A673 (cell line): ENCODE measurements at regions not wholly inside any gene's neighbourhood (a gene's known extent, or its start where the extent isn't known, plus 50 kb on each side); places are given as distances from the start of the nearest gene placed in this dataset.
"Not testable (repeated sequence)": the region's sequence is repeated elsewhere in the genome, so short reads cannot be mapped to it uniquely, and the experiment has no call there.

ENCODE experiments used
- BruUV-seq: library from RNA; stranded (reverse); fragments of 400-500 nt; replicated peaks from 2 replicates; lab custom pipeline; 2021; lab: Mats Ljungman, UMichigan
- CTCF ChIA-PET: fragments of 300-600 bp; sonication (Branson Sonifier 250); formaldehyde crosslinking; loops from one replicate; lab custom pipeline; 2022; ENCODE audit warnings: antibody characterized with exemption; lab: Charles Lee
- POLR2A ChIA-PET: fragments of 300-600 bp; sonication (Branson Sonifier 250); formaldehyde crosslinking; loops from one replicate; lab custom pipeline; 2022; ENCODE audit warnings: antibody characterized with exemption; ENCODE audit not compliant: low non-redundant PET; lab: Charles Lee
- DNase-seq: peaks from one replicate; pipeline ENCODE4 v3.0.0-alpha.2; 2015; ENCODE audit warnings: low spot score
- H3K27ac ChIP-seq: fragments of 200-600 bp; sonication (generic); 2 replicates; pipeline ENCODE4 v1.5.1; 2016; ENCODE audit warnings: mixed run types, low read depth, mild to moderate bottlenecking, mixed read lengths, antibody characterized with exemption, low read length; ENCODE audit not compliant: poor library complexity, severe bottlenecking
- H3K27me3 ChIP-seq: fragments of 200-600 bp; sonication (generic); replicated peaks from 2 replicates; pipeline ENCODE4 v1.6.1; 2017; ENCODE audit warnings: mixed run types, low read depth, mild to moderate bottlenecking, mixed read lengths, antibody characterized with exemption, low read length; ENCODE audit not compliant: insufficient read depth, poor library complexity
- H3K36me3 ChIP-seq: fragments of 200-600 bp; sonication (generic); 2 replicates; pipeline ENCODE4 v1.6.1; 2016; ENCODE audit warnings: mixed run types, mild to moderate bottlenecking, mixed read lengths, antibody characterized with exemption, low read length; ENCODE audit not compliant: insufficient read depth, poor library complexity, severe bottlenecking
- H3K4me1 ChIP-seq: fragments of 200-600 bp; sonication (generic); 2 replicates; pipeline ENCODE4 v1.6.1; 2017; ENCODE audit warnings: mixed run types, mild to moderate bottlenecking, mixed read lengths, antibody characterized with exemption, low read length; ENCODE audit not compliant: insufficient read depth, poor library complexity, severe bottlenecking
- H3K4me3 ChIP-seq: fragments of 200-600 bp; sonication (generic); 2 replicates; pipeline ENCODE4 v1.5.1; 2016; ENCODE audit warnings: low read depth, mixed run types, mild to moderate bottlenecking, mixed read lengths, low read length; ENCODE audit not compliant: poor library complexity, severe bottlenecking
- H3K9me3 ChIP-seq: fragments of 200-600 bp; sonication (generic); 2 replicates; pipeline ENCODE4 v1.6.1; 2016; ENCODE audit warnings: mixed run types, low read depth, mild to moderate bottlenecking, mixed read lengths, antibody characterized with exemption, low read length; ENCODE audit not compliant: poor library complexity, severe bottlenecking
- CTCF ChIP-seq: fragments of 300-800, 200-600 bp; sonication (generic); conservative IDR thresholded peaks from 2 replicates; pipeline ENCODE4 v1.5.1; 2017; ENCODE audit warnings: low read depth, mild to moderate bottlenecking, antibody characterized with exemption, low read length, moderate library complexity, mixed read lengths
- EZH2 ChIP-seq: fragments of 200-600 bp; sonication (generic); IDR thresholded peaks from 2 replicates; pipeline ENCODE4 v1.6.1; 2017; ENCODE audit warnings: borderline replicate concordance, low read depth, mild to moderate bottlenecking, mixed read lengths, antibody characterized with exemption, low read length; ENCODE audit not compliant: poor library complexity, severe bottlenecking
- intact Hi-C: fragments of 100-400 bp; cut with micrococcal nuclease; formaldehyde crosslinking; loops from one replicate; pipeline ENCODE4 v1.10.0; 2022; ENCODE audit not compliant: unreplicated experiment

- TF ChIP-seq CTCF (no peak), EZH2 (no peak)
- H3K36me3 ChIP-seq = no peaks in the 10 kb centered on the region
- H3K4me1 ChIP-seq = no peaks in the 10 kb centered on the region
- H3K4me3 ChIP-seq = no peak overlapping the region
- no TSS peak for BruUV-seq
- H3K9me3 ChIP-seq = no peaks in the 10 kb centered on the region
- no peak overlapping the region for H3K27ac ChIP-seq
- intact Hi-C loops = no loop called here
- DNase-seq = no peak
- POLR2A ChIA-PET = no interaction called here
- H3K27me3 ChIP-seq = peaks cover 11% of the 10 kb centered on the region
- CTCF ChIA-PET = no interaction called here
Measured at GRCh38 chr3:17872457-17872856, 130.0 kb upstream of the TBC1D5 start.

- no peak for DNase-seq
- intact Hi-C loops = no loop called here
- no peaks in the 10 kb centered on the region for H3K4me1 ChIP-seq
- ChIA-PET CTCF (no interaction called here), POLR2A (no interaction called here)
- H3K36me3 ChIP-seq = no peaks in the 10 kb centered on the region
- no peak overlapping the region for H3K27ac ChIP-seq
- H3K27me3 ChIP-seq = peaks cover 11% of the 10 kb centered on the region
- TF ChIP-seq CTCF = no peak
- TF ChIP-seq EZH2 = no peak
- H3K4me3 ChIP-seq = no peak overlapping the region
- no peaks in the 10 kb centered on the region for H3K9me3 ChIP-seq
- no TSS peak for BruUV-seq
Measured at GRCh38 chr3:17865631-17866030, 123.2 kb upstream of the TBC1D5 start.

GRCh38 chr3:17861476-17861875 is 119.0 kb upstream of the TBC1D5 start:
- Histone ChIP-seq H3K4me3 (no peak overlapping the region), H3K27ac (no peak overlapping the region), H3K27me3 (no peaks in the 10 kb centered on the region), H3K9me3 (no peaks in the 10 kb centered on the region), H3K36me3 (no peaks in the 10 kb centered on the region), H3K4me1 (no peaks in the 10 kb centered on the region)
- no TSS peak for BruUV-seq
- POLR2A ChIA-PET = no interaction called here
- no peak for DNase-seq
- CTCF ChIA-PET = no interaction called here
- intact Hi-C loops = no loop called here
- TF ChIP-seq EZH2 (no peak), CTCF (no peak)

GRCh38 chr3:17860840-17861471 is 118.5 kb upstream of the TBC1D5 start:
- H3K27ac ChIP-seq, H3K27me3 ChIP-seq, DNase-seq, CTCF ChIA-PET, H3K9me3 ChIP-seq, H3K4me1 ChIP-seq, POLR2A ChIA-PET, H3K36me3 ChIP-seq, intact Hi-C loops, BruUV-seq, H3K4me3 ChIP-seq: not testable (repeated sequence)
